ENCODE measurements at regions not wholly inside any gene's neighbourhood (a gene's known extent, or its start where the extent isn't known, plus 50 kb on each side); places are given as distances from the start of the nearest gene placed in this dataset.

DNA sequence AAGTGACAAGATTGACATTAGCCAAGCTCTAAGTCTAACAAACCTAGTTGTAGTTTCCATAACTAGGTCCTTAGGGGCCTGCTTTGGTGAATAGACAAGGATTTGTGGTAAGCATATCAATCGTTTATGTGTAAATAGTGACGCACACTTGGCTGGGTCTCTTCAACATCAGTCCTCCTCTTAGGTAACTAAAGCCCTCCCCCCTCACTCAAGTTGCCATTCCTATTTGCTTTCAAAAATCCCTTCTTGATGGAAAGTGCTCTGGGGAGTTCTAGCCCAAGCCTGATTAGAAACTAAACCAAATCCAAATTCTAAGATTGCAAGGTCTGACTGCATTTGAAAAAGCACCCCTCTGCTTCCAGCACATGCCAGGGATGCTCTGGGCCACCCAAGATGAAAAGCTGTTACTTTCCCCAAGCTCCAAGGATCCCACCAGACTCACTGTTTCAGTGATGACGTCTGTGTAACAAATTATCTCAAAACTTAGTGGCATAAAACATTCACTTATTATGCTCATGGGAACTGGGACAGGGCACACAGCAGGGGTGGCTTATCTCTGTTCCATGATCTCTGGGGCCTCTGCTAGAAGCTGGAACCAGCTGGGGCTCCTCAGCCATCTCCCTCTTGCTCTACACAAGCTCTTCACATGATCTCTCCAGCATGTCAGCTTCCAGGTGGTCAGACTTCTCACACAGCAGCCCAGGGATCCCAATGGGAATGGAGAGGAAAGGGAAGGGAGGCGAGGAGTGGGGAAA lies 74.1 kb downstream of the RRAGC start:
- peak overlapping the region; percentile 74 for H2AFZ ChIP-seq
- no peaks in the 10 kb centered on the region for H3K9me2 ChIP-seq (ENCODE audit: insufficient read depth)
- peak overlapping the region; percentile 48; the same call in 1 of the 2 replicates for H3K4me2 ChIP-seq
- peaks cover 53% of the 10 kb centered on the region for H3K4me1 ChIP-seq (ENCODE audit: insufficient read depth)
- H3K36me3 Mint-ChIP-seq (ENCODE audit: low read depth) = no peaks in the 10 kb centered on the region
- no peaks in the 10 kb centered on the region for H3K36me3 ChIP-seq (ENCODE audit: insufficient read depth)
- H3K9me3 Mint-ChIP-seq = no peaks in the 10 kb centered on the region
- DNase-seq (ENCODE audit: low spot score) (no peak), ATAC-seq (no peak)
- peaks cover 6% of the 10 kb centered on the region for H3K27me3 Mint-ChIP-seq (ENCODE audit: insufficient read depth, low read depth, poor library complexity)
- TF ChIP-seq, protein P1, sequence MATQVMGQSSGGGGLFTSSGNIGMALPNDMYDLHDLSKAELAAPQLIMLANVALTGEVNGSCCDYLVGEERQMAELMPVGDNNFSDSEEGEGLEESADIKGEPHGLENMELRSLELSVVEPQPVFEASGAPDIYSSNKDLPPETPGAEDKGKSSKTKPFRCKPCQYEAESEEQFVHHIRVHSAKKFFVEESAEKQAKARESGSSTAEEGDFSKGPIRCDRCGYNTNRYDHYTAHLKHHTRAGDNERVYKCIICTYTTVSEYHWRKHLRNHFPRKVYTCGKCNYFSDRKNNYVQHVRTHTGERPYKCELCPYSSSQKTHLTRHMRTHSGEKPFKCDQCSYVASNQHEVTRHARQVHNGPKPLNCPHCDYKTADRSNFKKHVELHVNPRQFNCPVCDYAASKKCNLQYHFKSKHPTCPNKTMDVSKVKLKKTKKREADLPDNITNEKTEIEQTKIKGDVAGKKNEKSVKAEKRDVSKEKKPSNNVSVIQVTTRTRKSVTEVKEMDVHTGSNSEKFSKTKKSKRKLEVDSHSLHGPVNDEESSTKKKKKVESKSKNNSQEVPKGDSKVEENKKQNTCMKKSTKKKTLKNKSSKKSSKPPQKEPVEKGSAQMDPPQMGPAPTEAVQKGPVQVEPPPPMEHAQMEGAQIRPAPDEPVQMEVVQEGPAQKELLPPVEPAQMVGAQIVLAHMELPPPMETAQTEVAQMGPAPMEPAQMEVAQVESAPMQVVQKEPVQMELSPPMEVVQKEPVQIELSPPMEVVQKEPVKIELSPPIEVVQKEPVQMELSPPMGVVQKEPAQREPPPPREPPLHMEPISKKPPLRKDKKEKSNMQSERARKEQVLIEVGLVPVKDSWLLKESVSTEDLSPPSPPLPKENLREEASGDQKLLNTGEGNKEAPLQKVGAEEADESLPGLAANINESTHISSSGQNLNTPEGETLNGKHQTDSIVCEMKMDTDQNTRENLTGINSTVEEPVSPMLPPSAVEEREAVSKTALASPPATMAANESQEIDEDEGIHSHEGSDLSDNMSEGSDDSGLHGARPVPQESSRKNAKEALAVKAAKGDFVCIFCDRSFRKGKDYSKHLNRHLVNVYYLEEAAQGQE (IDR thresholded peaks at IDR 0.05; ENCODE audit: unreplicated experiment) = no peak
- TF ChIP-seq, protein P2, sequence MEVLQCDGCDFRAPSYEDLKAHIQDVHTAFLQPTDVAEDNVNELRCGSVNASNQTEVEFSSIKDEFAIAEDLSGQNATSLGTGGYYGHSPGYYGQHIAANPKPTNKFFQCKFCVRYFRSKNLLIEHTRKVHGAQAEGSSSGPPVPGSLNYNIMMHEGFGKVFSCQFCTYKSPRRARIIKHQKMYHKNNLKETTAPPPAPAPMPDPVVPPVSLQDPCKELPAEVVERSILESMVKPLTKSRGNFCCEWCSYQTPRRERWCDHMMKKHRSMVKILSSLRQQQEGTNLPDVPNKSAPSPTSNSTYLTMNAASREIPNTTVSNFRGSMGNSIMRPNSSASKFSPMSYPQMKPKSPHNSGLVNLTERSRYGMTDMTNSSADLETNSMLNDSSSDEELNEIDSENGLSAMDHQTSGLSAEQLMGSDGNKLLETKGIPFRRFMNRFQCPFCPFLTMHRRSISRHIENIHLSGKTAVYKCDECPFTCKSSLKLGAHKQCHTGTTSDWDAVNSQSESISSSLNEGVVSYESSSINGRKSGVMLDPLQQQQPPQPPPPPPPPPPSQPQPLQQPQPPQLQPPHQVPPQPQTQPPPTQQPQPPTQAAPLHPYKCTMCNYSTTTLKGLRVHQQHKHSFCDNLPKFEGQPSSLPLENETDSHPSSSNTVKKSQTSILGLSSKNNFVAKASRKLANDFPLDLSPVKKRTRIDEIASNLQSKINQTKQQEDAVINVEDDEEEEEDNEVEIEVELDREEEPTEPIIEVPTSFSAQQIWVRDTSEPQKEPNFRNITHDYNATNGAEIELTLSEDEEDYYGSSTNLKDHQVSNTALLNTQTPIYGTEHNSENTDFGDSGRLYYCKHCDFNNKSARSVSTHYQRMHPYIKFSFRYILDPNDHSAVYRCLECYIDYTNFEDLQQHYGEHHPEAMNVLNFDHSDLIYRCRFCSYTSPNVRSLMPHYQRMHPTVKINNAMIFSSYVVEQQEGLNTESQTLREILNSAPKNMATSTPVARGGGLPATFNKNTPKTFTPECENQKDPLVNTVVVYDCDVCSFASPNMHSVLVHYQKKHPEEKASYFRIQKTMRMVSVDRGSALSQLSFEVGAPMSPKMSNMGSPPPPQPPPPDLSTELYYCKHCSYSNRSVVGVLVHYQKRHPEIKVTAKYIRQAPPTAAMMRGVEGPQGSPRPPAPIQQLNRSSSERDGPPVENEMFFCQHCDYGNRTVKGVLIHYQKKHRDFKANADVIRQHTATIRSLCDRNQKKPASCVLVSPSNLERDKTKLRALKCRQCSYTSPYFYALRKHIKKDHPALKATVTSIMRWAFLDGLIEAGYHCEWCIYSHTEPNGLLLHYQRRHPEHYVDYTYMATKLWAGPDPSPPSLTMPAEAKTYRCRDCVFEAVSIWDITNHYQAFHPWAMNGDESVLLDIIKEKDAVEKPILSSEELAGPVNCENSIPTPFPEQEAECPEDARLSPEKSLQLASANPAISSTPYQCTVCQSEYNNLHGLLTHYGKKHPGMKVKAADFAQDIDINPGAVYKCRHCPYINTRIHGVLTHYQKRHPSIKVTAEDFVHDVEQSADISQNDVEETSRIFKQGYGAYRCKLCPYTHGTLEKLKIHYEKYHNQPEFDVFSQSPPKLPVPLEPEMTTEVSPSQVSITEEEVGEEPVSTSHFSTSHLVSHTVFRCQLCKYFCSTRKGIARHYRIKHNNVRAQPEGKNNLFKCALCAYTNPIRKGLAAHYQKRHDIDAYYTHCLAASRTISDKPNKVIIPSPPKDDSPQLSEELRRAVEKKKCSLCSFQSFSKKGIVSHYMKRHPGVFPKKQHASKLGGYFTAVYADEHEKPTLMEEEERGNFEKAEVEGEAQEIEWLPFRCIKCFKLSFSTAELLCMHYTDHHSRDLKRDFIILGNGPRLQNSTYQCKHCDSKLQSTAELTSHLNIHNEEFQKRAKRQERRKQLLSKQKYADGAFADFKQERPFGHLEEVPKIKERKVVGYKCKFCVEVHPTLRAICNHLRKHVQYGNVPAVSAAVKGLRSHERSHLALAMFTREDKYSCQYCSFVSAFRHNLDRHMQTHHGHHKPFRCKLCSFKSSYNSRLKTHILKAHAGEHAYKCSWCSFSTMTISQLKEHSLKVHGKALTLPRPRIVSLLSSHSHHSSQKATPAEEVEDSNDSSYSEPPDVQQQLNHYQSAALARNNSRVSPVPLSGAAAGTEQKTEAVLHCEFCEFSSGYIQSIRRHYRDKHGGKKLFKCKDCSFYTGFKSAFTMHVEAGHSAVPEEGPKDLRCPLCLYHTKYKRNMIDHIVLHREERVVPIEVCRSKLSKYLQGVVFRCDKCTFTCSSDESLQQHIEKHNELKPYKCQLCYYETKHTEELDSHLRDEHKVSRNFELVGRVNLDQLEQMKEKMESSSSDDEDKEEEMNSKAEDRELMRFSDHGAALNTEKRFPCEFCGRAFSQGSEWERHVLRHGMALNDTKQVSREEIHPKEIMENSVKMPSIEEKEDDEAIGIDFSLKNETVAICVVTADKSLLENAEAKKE (CRISPR knock-in tag; IDR thresholded peaks at IDR 0.05) = no peak
- no peak for TF ChIP-seq STAT1 (IDR thresholded peaks at IDR 0.05; ENCODE audit: unreplicated experiment)
- no peak for TF ChIP-seq EZH2phosphoT487 (IDR thresholded peaks at IDR 0.05; ENCODE audit: unreplicated experiment)
- TF ChIP-seq ZNF331 (CRISPR knock-in tag; IDR thresholded peaks at IDR 0.05; ENCODE audit: low read depth) = no peak
- TF ChIP-seq, protein P3, sequence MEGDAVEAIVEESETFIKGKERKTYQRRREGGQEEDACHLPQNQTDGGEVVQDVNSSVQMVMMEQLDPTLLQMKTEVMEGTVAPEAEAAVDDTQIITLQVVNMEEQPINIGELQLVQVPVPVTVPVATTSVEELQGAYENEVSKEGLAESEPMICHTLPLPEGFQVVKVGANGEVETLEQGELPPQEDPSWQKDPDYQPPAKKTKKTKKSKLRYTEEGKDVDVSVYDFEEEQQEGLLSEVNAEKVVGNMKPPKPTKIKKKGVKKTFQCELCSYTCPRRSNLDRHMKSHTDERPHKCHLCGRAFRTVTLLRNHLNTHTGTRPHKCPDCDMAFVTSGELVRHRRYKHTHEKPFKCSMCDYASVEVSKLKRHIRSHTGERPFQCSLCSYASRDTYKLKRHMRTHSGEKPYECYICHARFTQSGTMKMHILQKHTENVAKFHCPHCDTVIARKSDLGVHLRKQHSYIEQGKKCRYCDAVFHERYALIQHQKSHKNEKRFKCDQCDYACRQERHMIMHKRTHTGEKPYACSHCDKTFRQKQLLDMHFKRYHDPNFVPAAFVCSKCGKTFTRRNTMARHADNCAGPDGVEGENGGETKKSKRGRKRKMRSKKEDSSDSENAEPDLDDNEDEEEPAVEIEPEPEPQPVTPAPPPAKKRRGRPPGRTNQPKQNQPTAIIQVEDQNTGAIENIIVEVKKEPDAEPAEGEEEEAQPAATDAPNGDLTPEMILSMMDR (conservative IDR thresholded peaks at IDR 0.05; ENCODE audit: low read depth in 2 of 2) = no peak
- no peak for TF ChIP-seq POLR2AphosphoS5 (IDR thresholded peaks at IDR 0.05; ENCODE audit: low read depth)
- TF ChIP-seq CREB1 (CRISPR knock-in tag; IDR thresholded peaks at IDR 0.05; ENCODE audit: low read depth) = no peak
- no peak for TF ChIP-seq ZNF114 (CRISPR knock-in tag; IDR thresholded peaks at IDR 0.05)
- TF ChIP-seq, protein P4, sequence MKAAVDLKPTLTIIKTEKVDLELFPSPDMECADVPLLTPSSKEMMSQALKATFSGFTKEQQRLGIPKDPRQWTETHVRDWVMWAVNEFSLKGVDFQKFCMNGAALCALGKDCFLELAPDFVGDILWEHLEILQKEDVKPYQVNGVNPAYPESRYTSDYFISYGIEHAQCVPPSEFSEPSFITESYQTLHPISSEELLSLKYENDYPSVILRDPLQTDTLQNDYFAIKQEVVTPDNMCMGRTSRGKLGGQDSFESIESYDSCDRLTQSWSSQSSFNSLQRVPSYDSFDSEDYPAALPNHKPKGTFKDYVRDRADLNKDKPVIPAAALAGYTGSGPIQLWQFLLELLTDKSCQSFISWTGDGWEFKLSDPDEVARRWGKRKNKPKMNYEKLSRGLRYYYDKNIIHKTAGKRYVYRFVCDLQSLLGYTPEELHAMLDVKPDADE (IDR thresholded peaks at IDR 0.05) = no peak
- no peak for TF ChIP-seq EZH2 (IDR thresholded peaks at IDR 0.05; ENCODE audit: low read depth, unreplicated experiment)
- no peak overlapping the region for H3K4me3 Mint-ChIP-seq
- H3K27me3 ChIP-seq (ENCODE audit: insufficient read depth) = no peaks in the 10 kb centered on the region
- H3K27ac ChIP-seq (ENCODE audit: low read depth) = no peak overlapping the region
- peaks cover 52% of the 10 kb centered on the region for H3K4me1 Mint-ChIP-seq
- H3K27ac Mint-ChIP-seq = no peak overlapping the region
- H4K20me1 ChIP-seq (replicated peaks; ENCODE audit: insufficient read depth) = no peaks in the 10 kb centered on the region
- 0 out of 2 replicates have a peak, but pooled peaks cover 4% of the 10 kb centered on the region for H3F3A ChIP-seq (replicated peaks; ENCODE audit: low read depth)
- H3K79me2 ChIP-seq (replicated peaks; ENCODE audit: insufficient read depth) = no peaks in the 10 kb centered on the region
- H3K4me3 ChIP-seq = no peak overlapping the region

All from GM23338 (cell line).